Esophagus muscularis mucosa (tissue), 4 donors: ENCODE measurements at regions not wholly inside any gene's neighbourhood (a gene's known extent, or its start where the extent isn't known, plus 50 kb on each side); places are given as distances from the start of the nearest gene placed in this dataset.

ENCODE experiments used
- CTCF ChIP-seq, 3 experiments: fragments of 200-600 bp in 2 of 3; fragments of 450-650 bp in 1 of 3; sonication (generic) in 2 of 3; IDR thresholded peaks; one replicate each; pipeline ENCODE4 v1.5.1; 2017 to 2019; ENCODE audit warnings: antibody characterized with exemption in 3 of 3, mild to moderate bottlenecking in 2 of 3, moderate library complexity in 1 of 3
- EP300 ChIP-seq: sonication (generic); formaldehyde crosslinking; IDR thresholded peaks from one replicate; pipeline ENCODE4 v1.6.1; 2017; ENCODE audit warnings: antibody characterized with exemption
- POLR2A ChIP-seq: fragments of 450-650 bp; IDR thresholded peaks from one replicate; pipeline ENCODE4 v1.6.1; 2017; ENCODE audit warnings: antibody characterized with exemption, moderate library complexity, mild to moderate bottlenecking, low read depth

GRCh38 chr9:16214677-16215352, 655.7 kb downstream of the BNC2 start:
- TF ChIP-seq POLR2A (no peak), EP300 (no peak), CTCF (IDR thresholded peaks at IDR 0.05) (no peak)
